ENCODE measurements at regions not wholly inside any gene's neighbourhood (a gene's known extent, or its start where the extent isn't known, plus 50 kb on each side); places are given as distances from the start of the nearest gene placed in this dataset.

DNA sequence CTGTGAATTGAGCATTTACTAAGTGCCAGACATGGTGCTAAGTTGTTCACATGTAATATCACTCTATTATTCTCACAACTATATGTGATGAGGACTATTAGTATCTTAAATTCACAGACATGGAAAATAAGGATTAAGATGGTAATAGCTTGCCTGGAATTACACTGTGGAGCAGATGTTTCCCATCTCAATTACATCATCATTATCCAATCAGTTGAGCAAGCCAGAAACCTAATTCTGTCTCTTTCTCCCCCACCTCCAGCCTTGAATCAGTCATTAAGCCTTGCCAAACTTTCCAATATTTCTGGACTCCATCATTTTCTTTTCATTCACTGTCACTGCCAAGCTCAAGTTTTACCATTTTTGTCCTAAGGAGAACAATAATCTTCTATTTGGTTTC lies 287.8 kb upstream of the KITLG start:
- Histone ChIP-seq H3K4me1 (ENCODE audit: control insufficient read depth, insufficient read depth, low read length) (no peaks in the 10 kb centered on the region), H3K27me3 (ENCODE audit: control insufficient read depth, insufficient read depth, low read length, poor library complexity, severe bottlenecking) (no peaks in the 10 kb centered on the region), H3K9ac (ENCODE audit: extremely low read depth, low read length, poor library complexity, severe bottlenecking) (no peak overlapping the region), H3K4me3 (ENCODE audit: low read length) (no peak overlapping the region), H3K27ac (ENCODE audit: low read depth, low read length) (no peak overlapping the region), H3K9me3 (ENCODE audit: control insufficient read depth, low read length) (no peaks in the 10 kb centered on the region), H3K36me3 (ENCODE audit: control insufficient read depth, insufficient read depth, low read length) (no peaks in the 10 kb centered on the region)
- H3K4me1 Mint-ChIP-seq, result no peaks in the 10 kb centered on the region
- H3K36me3 Mint-ChIP-seq (ENCODE audit: low read depth), result no peaks in the 10 kb centered on the region
- no peak overlapping the region for H3K4me3 Mint-ChIP-seq
- TF ChIP-seq, protein P1, sequence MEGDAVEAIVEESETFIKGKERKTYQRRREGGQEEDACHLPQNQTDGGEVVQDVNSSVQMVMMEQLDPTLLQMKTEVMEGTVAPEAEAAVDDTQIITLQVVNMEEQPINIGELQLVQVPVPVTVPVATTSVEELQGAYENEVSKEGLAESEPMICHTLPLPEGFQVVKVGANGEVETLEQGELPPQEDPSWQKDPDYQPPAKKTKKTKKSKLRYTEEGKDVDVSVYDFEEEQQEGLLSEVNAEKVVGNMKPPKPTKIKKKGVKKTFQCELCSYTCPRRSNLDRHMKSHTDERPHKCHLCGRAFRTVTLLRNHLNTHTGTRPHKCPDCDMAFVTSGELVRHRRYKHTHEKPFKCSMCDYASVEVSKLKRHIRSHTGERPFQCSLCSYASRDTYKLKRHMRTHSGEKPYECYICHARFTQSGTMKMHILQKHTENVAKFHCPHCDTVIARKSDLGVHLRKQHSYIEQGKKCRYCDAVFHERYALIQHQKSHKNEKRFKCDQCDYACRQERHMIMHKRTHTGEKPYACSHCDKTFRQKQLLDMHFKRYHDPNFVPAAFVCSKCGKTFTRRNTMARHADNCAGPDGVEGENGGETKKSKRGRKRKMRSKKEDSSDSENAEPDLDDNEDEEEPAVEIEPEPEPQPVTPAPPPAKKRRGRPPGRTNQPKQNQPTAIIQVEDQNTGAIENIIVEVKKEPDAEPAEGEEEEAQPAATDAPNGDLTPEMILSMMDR (conservative IDR thresholded peaks at IDR 0.05), result no peak
- DNase-seq, result no peak
- H3K27ac Mint-ChIP-seq, result no peak overlapping the region
- H3K9me3 Mint-ChIP-seq, result no peaks in the 10 kb centered on the region
- no peaks in the 10 kb centered on the region for H3K27me3 Mint-ChIP-seq (ENCODE audit: insufficient read depth)

DNA sequence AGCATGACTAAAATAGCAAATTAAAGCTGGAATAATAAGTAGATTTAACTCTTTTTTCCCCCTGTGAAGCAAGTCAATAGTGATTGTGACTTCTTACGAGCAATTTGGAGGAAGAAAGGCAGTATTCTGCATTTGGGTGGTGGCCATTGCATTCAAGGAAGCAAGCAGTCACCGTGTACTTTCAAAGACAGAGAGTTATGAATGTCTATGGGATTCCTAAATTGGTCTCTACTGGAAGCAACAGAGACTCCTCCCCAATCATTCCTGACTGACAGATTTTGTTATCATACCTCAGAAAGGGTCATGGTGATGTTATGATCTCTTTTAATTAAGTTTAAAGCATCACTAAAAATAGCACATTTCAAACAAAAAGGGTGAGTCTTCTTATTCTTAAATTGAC lies 287.2 kb upstream of the KITLG start:
- Mint-ChIP-seq H3K4me1 (no peaks in the 10 kb centered on the region), H3K27ac (no peak overlapping the region), H3K27me3 (ENCODE audit: insufficient read depth) (no peaks in the 10 kb centered on the region), H3K9me3 (no peaks in the 10 kb centered on the region), H3K36me3 (ENCODE audit: low read depth) (no peaks in the 10 kb centered on the region), H3K4me3 (no peak overlapping the region)
- TF ChIP-seq, protein P1 (conservative IDR thresholded peaks at IDR 0.05), result no peak
- no peaks in the 10 kb centered on the region for H3K27me3 ChIP-seq (ENCODE audit: control insufficient read depth, insufficient read depth, low read length, poor library complexity, severe bottlenecking)
- no peak overlapping the region for H3K27ac ChIP-seq (ENCODE audit: low read depth, low read length)
- H3K4me3 ChIP-seq (ENCODE audit: low read length), result no peak overlapping the region
- H3K4me1 ChIP-seq (ENCODE audit: control insufficient read depth, insufficient read depth, low read length), result no peaks in the 10 kb centered on the region
- no peaks in the 10 kb centered on the region for H3K36me3 ChIP-seq (ENCODE audit: control insufficient read depth, insufficient read depth, low read length)
- no peak overlapping the region for H3K9ac ChIP-seq (ENCODE audit: extremely low read depth, low read length, poor library complexity, severe bottlenecking)
- no peaks in the 10 kb centered on the region for H3K9me3 ChIP-seq (ENCODE audit: control insufficient read depth, low read length)
- no peak for DNase-seq
- WGBS, 2 experiments (ENCODE audit: insufficient coverage in 1 of 2, insufficient read length in 1 of 2), result 70 to 79% methylated on average over 2 of the region's 2 CpGs

DNA sequence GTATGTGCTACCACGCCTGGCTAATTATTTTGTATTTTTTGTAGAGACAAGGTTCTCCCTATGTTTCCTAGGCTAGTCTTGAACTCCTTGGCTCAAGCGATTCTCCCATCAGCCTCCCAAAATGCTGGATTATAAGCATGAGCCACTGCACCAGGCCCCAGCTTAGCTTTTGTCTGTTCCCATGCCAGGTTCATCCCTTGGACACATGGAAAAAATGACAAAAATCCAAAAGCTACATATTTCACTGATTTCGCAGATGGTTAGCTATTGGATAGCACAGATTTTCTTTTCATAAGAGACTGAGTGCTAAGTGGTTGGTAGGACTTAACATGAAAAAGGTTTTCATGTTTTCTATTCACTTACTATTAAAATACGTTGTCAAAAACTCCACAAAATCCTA lies 286.6 kb upstream of the KITLG start:
- H3K27ac ChIP-seq (ENCODE audit: low read depth, low read length), result no peak overlapping the region
- H3K36me3 Mint-ChIP-seq (ENCODE audit: low read depth), result no peaks in the 10 kb centered on the region
- H3K9me3 Mint-ChIP-seq, result no peaks in the 10 kb centered on the region
- no peak overlapping the region for H3K27ac Mint-ChIP-seq
- H3K36me3 ChIP-seq (ENCODE audit: control insufficient read depth, insufficient read depth, low read length), result no peaks in the 10 kb centered on the region
- DNase-seq, result no peak
- no peak overlapping the region for H3K4me3 ChIP-seq (ENCODE audit: low read length)
- WGBS, 2 experiments (ENCODE audit: insufficient coverage in 1 of 2, insufficient read length in 1 of 2), result 78 to 80% methylated on average over 1 to 3 of the region's 4 CpGs
- H3K4me3 Mint-ChIP-seq, result no peak overlapping the region
- H3K4me1 Mint-ChIP-seq, result no peaks in the 10 kb centered on the region
- TF ChIP-seq, protein P1 (conservative IDR thresholded peaks at IDR 0.05), result no peak
- H3K9ac ChIP-seq (ENCODE audit: extremely low read depth, low read length, poor library complexity, severe bottlenecking), result no peak overlapping the region
- no peaks in the 10 kb centered on the region for H3K27me3 Mint-ChIP-seq (ENCODE audit: insufficient read depth)
- H3K27me3 ChIP-seq (ENCODE audit: control insufficient read depth, insufficient read depth, low read length, poor library complexity, severe bottlenecking), result no peaks in the 10 kb centered on the region
- H3K9me3 ChIP-seq (ENCODE audit: control insufficient read depth, low read length), result no peaks in the 10 kb centered on the region
- no peaks in the 10 kb centered on the region for H3K4me1 ChIP-seq (ENCODE audit: control insufficient read depth, insufficient read depth, low read length)
